NT2/D1 (cell line): ENCODE measurements at regions not wholly inside any gene's neighbourhood (a gene's known extent, or its start where the extent isn't known, plus 50 kb on each side); places are given as distances from the start of the nearest gene placed in this dataset.

Experiments
- DNase-seq: peaks from one replicate; pipeline ENCODE4 v3.0.0-alpha.2; 2011; ENCODE audit warnings: low read depth, low spot score
- H3K27me3 ChIP-seq: 2 replicates; pipeline ENCODE4 v1.6.0; 2011; ENCODE audit warnings: mild to moderate bottlenecking; ENCODE audit not compliant: insufficient read length, insufficient read depth
- H3K36me3 ChIP-seq: 2 replicates; pipeline ENCODE4 v1.6.1; 2011; ENCODE audit warnings: mild to moderate bottlenecking, low read length, mixed read lengths; ENCODE audit not compliant: insufficient read depth, insufficient read length
- H3K4me1 ChIP-seq: 2 replicates; pipeline ENCODE4 v1.5.1; 2011; ENCODE audit not compliant: insufficient read depth, insufficient read length
- H3K4me3 ChIP-seq: 2 replicates; pipeline ENCODE4 v1.5.1; 2011; ENCODE audit warnings: low read depth; ENCODE audit not compliant: insufficient read length
- H3K9ac ChIP-seq: 2 replicates; pipeline ENCODE4 v1.6.0; 2011; ENCODE audit warnings: low read depth; ENCODE audit not compliant: insufficient read length
- H3K9me3 ChIP-seq: 2 replicates; pipeline ENCODE4 v1.5.1; 2011; ENCODE audit warnings: mild to moderate bottlenecking, low read length; ENCODE audit not compliant: insufficient read depth
- SUZ12 ChIP-seq: IDR thresholded peaks from 2 replicates; pipeline ENCODE4 v1.6.1; 2011; ENCODE audit not compliant: insufficient read length, insufficient read depth; ENCODE audit errors: extremely low read depth
- YY1 ChIP-seq: IDR thresholded peaks from 2 replicates; pipeline ENCODE4 v1.6.1; 2011; ENCODE audit not compliant: insufficient read length, insufficient read depth
- ZNF274 ChIP-seq: IDR thresholded peaks from 2 replicates; pipeline ENCODE4 v1.6.1; 2011; ENCODE audit warnings: mild to moderate bottlenecking, low read depth, low read length

DNA sequence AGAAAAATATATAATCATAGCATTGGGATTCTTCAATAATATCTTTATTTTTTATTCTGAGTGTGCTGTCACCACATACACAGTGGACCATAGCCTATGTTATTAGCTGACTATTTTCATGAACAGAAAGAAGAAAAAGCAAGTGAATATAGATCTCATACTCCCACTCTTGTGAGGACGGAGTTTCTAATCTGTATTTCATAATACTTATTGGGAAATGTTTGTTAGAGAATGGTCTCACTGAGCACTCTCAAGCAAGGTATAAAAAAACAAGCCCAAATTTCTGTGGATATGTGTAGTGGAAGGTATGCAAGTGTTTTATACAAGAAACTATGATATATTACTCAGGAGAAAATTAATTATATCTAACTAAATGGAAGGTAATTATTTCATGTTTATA is 1218.1 kb downstream of the SLITRK1 start:
- H3K4me1 ChIP-seq, result no peaks in the 10 kb centered on the region
- H3K36me3 ChIP-seq, result no peaks in the 10 kb centered on the region
- H3K9me3 ChIP-seq, result no peaks in the 10 kb centered on the region
- no peak overlapping the region for H3K4me3 ChIP-seq
- H3K9ac ChIP-seq, result no peak overlapping the region
- TF ChIP-seq YY1, result no peak
- TF ChIP-seq ZNF274, result no peak
- TF ChIP-seq SUZ12, result no peak
- no peak for DNase-seq
- no peaks in the 10 kb centered on the region for H3K27me3 ChIP-seq

DNA sequence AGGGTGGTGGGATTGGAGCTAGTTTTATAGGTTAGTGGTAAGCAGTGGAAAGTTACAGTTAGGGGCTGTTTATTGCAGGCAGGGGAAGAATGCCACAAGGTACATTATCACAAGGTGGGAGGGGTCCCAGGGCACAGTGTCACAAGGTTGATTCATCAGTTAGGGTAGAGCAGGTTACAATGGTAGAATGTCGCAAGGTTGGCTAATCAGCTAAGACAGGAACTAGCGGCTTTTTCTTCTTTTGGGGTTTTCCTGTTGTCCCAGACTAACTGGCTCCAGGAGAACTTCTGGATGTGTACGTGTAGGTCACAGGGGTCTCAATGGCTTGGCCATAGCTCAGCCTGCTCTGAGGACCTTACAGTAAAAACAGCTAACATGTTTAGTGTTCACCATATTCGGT is 1221.1 kb downstream of the SLITRK1 start:
- H3K9ac ChIP-seq, result no peak overlapping the region
- TF ChIP-seq SUZ12, result no peak
- TF ChIP-seq ZNF274, result no peak
- TF ChIP-seq YY1, result no peak
- DNase-seq, result no peak

DNA sequence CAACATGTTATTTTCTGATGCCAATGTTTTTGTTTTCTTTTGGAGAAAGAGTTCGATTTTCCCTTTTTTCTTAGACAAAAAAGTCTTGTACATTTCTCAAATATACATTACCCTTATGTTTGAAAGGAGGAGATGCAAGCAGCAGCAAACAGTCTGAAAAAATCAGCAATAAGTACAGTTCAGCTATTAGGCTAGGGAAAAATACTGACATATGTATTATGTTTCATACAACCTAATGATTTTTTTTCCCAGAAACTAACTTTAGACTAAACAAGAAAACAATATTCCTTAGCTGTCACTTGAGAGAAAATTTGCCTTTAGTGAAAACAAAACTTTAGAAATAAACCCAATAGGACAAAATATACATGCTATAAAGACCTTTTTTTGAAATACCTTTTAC is 1223.5 kb downstream of the SLITRK1 start:
- H3K27me3 ChIP-seq, result no peaks in the 10 kb centered on the region
- no peaks in the 10 kb centered on the region for H3K9me3 ChIP-seq
- no peaks in the 10 kb centered on the region for H3K4me1 ChIP-seq
- TF ChIP-seq YY1, result no peak
- H3K9ac ChIP-seq, result no peak overlapping the region
- no peaks in the 10 kb centered on the region for H3K36me3 ChIP-seq
- no peak overlapping the region for H3K4me3 ChIP-seq
- DNase-seq, result no peak

More for the DNA sequence above, 1221.1 kb downstream of the SLITRK1 start:
- Histone ChIP-seq H3K27me3 (no peaks in the 10 kb centered on the region), H3K36me3 (no peaks in the 10 kb centered on the region), H3K4me3 (no peak overlapping the region), H3K4me1 (no peaks in the 10 kb centered on the region), H3K9me3 (no peaks in the 10 kb centered on the region)

DNA sequence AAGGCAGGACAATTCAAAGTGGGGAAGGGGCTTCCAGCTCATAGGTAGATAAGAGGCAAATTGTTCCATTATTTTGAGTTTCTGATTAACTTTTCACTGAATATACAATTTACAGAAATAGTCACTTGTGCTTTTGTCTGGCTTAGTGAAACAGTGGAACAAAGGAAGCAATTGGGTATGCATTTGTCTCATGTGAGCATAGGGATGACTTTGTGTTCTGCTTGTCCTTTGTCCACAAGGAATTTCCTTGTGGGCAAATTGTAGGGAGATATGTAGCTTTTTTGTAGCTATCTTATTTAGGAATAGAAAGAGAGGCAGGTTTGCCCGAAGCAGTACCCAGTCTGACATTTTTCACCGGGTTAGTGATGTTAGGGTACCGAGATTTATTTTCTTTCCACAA is 1224.8 kb downstream of the SLITRK1 start:
- no peak overlapping the region for H3K9ac ChIP-seq
- no peak overlapping the region for H3K4me3 ChIP-seq
- no peak for TF ChIP-seq SUZ12
- no peak for TF ChIP-seq ZNF274
- no peak for TF ChIP-seq YY1
- H3K4me1 ChIP-seq, result no peaks in the 10 kb centered on the region
- no peak for DNase-seq
- H3K36me3 ChIP-seq, result no peaks in the 10 kb centered on the region
- H3K27me3 ChIP-seq, result no peaks in the 10 kb centered on the region
- H3K9me3 ChIP-seq, result no peaks in the 10 kb centered on the region

DNA sequence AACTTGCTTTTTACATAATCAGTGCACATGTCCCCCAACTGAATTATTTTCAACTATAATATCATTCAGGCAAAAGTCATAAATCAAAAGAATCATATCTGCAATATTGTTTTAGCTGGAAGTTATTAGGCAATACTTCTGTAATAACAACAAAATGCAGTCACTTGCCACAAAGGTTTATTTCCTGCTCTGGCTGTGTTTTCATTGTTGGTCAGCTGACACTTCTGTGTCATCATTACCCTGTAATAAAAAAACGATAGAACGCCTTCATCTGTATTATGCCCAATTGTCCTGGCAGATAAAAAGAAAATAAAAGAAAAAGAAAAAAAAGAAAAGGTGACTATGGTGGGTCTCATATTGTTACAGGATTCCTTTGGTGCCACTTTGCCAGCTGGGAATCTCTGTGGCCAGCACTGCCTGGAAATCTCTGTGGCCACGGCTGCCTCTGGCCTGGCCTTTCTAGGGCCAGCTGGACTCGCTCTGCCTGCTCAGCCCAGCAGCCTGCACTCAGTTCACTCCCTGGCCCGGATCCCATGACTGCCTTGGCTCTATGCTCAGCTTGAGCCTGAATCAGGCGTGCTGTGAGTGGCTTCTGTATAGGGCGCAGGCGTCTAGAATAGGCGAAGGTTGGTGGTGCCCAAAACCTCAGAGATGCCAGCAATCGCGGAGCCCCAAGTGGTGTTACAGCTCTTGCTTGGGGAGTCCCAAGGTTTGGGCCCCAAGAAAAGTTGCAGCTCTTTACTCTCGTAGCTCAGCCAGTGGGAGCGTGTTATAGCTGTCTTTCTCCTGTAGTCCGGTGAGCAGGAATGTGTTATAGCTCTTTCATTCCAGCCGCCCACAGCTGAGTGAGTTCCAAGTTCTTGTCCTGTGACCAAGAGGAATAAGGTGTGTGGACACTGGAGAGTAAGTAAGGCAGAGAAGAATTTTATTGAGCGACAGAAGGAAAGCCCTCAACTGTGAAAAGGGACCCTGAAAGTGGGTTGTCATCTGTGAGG is 1227.1 kb downstream of the SLITRK1 start:
- Histone ChIP-seq H3K4me1 (no peaks in the 10 kb centered on the region), H3K9me3 (no peaks in the 10 kb centered on the region), H3K9ac (no peak overlapping the region), H3K36me3 (no peaks in the 10 kb centered on the region), H3K4me3 (no peak overlapping the region), H3K27me3 (no peaks in the 10 kb centered on the region)
- DNase-seq, result no peak
- no peak for TF ChIP-seq SUZ12
- TF ChIP-seq YY1, result no peak
- TF ChIP-seq ZNF274, result no peak

DNA sequence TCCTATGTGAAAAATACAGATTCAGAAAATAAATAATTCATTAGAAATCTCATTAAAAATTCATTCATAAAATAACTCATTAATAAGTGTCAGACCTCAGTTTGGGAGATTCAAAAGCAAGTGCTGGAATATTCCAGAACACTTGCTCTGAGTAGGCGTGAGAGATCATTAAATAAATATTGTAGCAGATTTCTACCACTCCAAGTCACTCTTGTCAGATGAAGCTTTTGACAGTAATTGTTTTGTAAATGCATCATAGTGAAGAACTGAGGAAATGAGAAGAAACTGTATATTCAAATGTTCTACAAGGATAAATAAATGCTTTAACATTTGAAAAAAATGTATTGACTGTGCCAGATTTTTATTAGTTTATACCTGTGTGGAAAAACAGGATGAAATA is 1228.1 kb downstream of the SLITRK1 start:
- H3K4me3 ChIP-seq, result no peak overlapping the region
- no peaks in the 10 kb centered on the region for H3K27me3 ChIP-seq
- TF ChIP-seq YY1 (no peak), SUZ12 (no peak), ZNF274 (no peak)
- no peak overlapping the region for H3K9ac ChIP-seq
- no peaks in the 10 kb centered on the region for H3K9me3 ChIP-seq
- DNase-seq, result no peak
- no peaks in the 10 kb centered on the region for H3K4me1 ChIP-seq
- no peaks in the 10 kb centered on the region for H3K36me3 ChIP-seq

DNA sequence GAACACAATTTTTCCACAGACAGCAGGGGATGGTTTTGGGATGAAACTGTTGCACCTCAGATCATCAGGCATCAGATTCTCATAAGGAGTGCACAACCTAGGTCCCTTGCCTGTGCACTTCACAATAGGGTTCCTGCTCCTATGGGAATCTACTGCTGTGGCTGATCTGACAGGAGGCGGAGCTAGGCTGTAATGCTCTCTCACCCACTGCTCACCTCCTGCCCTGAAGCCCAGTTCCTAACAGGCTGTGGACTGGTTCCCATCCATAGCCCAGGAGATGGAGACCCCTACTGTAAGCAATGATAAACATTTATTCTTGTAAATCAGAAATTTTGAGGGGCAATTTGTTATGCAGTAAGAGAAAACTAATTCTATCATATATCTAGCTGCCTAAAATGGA is 1234.7 kb downstream of the SLITRK1 start:
- no peak for TF ChIP-seq SUZ12
- no peak for TF ChIP-seq YY1
- TF ChIP-seq ZNF274, result no peak
- Histone ChIP-seq H3K4me3 (no peak overlapping the region), H3K27me3 (no peaks in the 10 kb centered on the region), H3K4me1 (no peaks in the 10 kb centered on the region), H3K9me3 (no peaks in the 10 kb centered on the region), H3K36me3 (no peaks in the 10 kb centered on the region), H3K9ac (no peak overlapping the region)
- no peak for DNase-seq
